NCI-H1417 treated with DMSO at 0.1 percent for 48 hours (cell line): ENCODE measurements at regions not wholly inside any gene's neighbourhood (a gene's known extent, or its start where the extent isn't known, plus 50 kb on each side); places are given as distances from the start of the nearest gene placed in this dataset.

Source experiments
- DNase-seq: peaks from one replicate; lab custom pipeline; 2025; lab: John Stamatoyannopoulos, UW

GRCh38 chr1:116232989-116233514, 121.9 kb downstream of the MAB21L3 start:
- peak; percentile 20 for DNase-seq

- DNase-seq, result no peak
Measured at GRCh38 chr1:116234429-116234828, 123.2 kb downstream of the MAB21L3 start.

- DNase-seq, result no peak
Measured at GRCh38 chr1:116239916-116240315, 128.7 kb downstream of the MAB21L3 start.

- no peak for DNase-seq
Measured at GRCh38 chr1:116242741-116243140, 130.3 kb upstream of the ATP1A1 start.

GRCh38 chr1:116243333-116244054, 129.6 kb upstream of the ATP1A1 start:
- DNase-seq, result no peak

GRCh38 chr1:116246174-116246573, 126.9 kb upstream of the ATP1A1 start:
- DNase-seq, result no peak

- no peak for DNase-seq
Measured at GRCh38 chr1:116252271-116252670, 120.8 kb upstream of the ATP1A1 start.

- no peak for DNase-seq
Measured at GRCh38 chr1:116252785-116253184, 120.3 kb upstream of the ATP1A1 start.

GRCh38 chr1:116253566-116254382, 119.3 kb upstream of the ATP1A1 start:
- no peak for DNase-seq

- DNase-seq, result no peak
Measured at GRCh38 chr1:116254776-116255175, 118.3 kb upstream of the ATP1A1 start.

GRCh38 chr1:116255486-116256285, 117.4 kb upstream of the ATP1A1 start:
- no peak for DNase-seq

GRCh38 chr1:116256286-116256649, 116.8 kb upstream of the ATP1A1 start:
- DNase-seq, result no peak

- no peak for DNase-seq
Measured at GRCh38 chr1:116256875-116257274, 116.2 kb upstream of the ATP1A1 start.

GRCh38 chr1:116257341-116257767, 115.7 kb upstream of the ATP1A1 start:
- DNase-seq, result no peak

GRCh38 chr1:116257836-116258235, 115.2 kb upstream of the ATP1A1 start:
- DNase-seq, result no peak

GRCh38 chr1:116258668-116259419, 114.2 kb upstream of the ATP1A1 start:
- DNase-seq, result no peak

- DNase-seq, result no peak
Measured at GRCh38 chr1:116259663-116260062, 113.4 kb upstream of the ATP1A1 start.

GRCh38 chr1:116260115-116260514, 112.9 kb upstream of the ATP1A1 start:
- DNase-seq, result no peak

- DNase-seq, result no peak
Measured at GRCh38 chr1:116260621-116261020, 112.4 kb upstream of the ATP1A1 start.

- no peak for DNase-seq
Measured at GRCh38 chr1:116261227-116261626, 111.8 kb upstream of the ATP1A1 start.

- no peak for DNase-seq
Measured at GRCh38 chr1:116262207-116262994, 110.6 kb upstream of the ATP1A1 start.
